ENCODE measurements at regions not wholly inside any gene's neighbourhood (a gene's known extent, or its start where the extent isn't known, plus 50 kb on each side); places are given as distances from the start of the nearest gene placed in this dataset.

GRCh38 chr5:160938532-160938931 lies 86.5 kb upstream of the ATP10B start:
- TF ChIP-seq SP1 (IDR thresholded peaks at IDR 0.05) (no peak), LEF1 (IDR thresholded peaks at IDR 0.05; ENCODE audit: borderline replicate concordance) (no peak), SUZ12 (IDR thresholded peaks at IDR 0.05) (no peak), FOXM1 (IDR thresholded peaks at IDR 0.05; ENCODE audit: borderline replicate concordance) (no peak)

Measured in HEK293T (cell line).